22Rv1 (cell line): ENCODE measurements at regions not wholly inside any gene's neighbourhood (a gene's known extent, or its start where the extent isn't known, plus 50 kb on each side); places are given as distances from the start of the nearest gene placed in this dataset.
A peak's percentile ranks its signal among the peaks of the same experiment; 100 is the strongest.
"Not testable (repeated sequence)": the region's sequence is repeated elsewhere in the genome, so short reads cannot be mapped to it uniquely, and the experiment has no call there.

Experiments used
- H3K27ac ChIP-seq: fragments of 450-650 bp; 2 replicates; pipeline ENCODE4 v1.5.1; 2017
- ZFX ChIP-seq: fragments of 450-650 bp; IDR thresholded peaks from 2 replicates; pipeline ENCODE4 v1.6.1; 2017; ENCODE audit warnings: antibody characterized with exemption, borderline replicate concordance
- TF ChIP-seq, protein P1 (sequence below): fragments of 450-650 bp; IDR thresholded peaks from 2 replicates; pipeline ENCODE4 v1.5.1; 2017; ENCODE audit warnings: mild to moderate bottlenecking

DNA sequence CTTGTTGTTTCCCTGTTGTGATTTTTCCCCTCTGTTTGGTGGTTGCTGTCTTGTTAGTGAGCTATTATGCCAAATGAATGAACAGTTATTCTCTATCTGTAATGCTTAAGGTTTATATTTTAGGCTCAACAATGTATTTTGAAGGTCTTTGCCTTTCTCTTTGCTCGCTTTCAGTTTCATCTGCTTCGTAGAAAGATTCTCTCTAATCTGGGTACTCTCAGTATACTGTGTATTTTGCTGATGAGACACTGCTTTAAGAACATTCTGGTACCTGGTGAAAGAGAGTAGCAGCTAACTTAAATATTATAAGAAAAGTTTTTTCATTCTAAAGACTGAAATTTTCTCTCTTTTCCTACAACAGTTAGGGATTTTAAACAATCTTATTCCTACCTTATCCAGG, 1274.7 kb upstream of the PABPC4L start:
- H3K27ac ChIP-seq, result no peak overlapping the region
- TF ChIP-seq ZFX, result no peak
- TF ChIP-seq, protein P1, sequence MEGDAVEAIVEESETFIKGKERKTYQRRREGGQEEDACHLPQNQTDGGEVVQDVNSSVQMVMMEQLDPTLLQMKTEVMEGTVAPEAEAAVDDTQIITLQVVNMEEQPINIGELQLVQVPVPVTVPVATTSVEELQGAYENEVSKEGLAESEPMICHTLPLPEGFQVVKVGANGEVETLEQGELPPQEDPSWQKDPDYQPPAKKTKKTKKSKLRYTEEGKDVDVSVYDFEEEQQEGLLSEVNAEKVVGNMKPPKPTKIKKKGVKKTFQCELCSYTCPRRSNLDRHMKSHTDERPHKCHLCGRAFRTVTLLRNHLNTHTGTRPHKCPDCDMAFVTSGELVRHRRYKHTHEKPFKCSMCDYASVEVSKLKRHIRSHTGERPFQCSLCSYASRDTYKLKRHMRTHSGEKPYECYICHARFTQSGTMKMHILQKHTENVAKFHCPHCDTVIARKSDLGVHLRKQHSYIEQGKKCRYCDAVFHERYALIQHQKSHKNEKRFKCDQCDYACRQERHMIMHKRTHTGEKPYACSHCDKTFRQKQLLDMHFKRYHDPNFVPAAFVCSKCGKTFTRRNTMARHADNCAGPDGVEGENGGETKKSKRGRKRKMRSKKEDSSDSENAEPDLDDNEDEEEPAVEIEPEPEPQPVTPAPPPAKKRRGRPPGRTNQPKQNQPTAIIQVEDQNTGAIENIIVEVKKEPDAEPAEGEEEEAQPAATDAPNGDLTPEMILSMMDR, result no peak

DNA sequence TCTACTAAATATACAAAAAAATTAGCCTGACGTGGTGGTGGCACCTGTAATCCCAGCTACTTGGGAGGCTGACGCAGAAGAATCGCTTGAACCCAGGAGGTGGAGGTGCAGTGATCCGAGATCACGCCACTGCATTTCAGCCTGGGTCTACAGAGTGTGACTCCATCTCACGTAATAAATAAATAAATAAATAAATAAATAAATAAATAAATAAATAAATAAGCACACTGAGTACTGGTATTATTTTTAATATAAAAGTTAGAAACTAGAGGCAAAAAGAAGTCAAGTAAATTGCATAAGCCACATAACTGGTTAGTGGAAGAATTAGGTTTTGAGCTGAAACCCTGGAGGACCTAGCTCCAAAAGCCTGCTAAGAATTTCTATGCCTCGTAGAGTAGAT, 1262.7 kb upstream of the PABPC4L start:
- TF ChIP-seq, protein P1, result no peak
- TF ChIP-seq ZFX, result no peak
- no peak overlapping the region for H3K27ac ChIP-seq

DNA sequence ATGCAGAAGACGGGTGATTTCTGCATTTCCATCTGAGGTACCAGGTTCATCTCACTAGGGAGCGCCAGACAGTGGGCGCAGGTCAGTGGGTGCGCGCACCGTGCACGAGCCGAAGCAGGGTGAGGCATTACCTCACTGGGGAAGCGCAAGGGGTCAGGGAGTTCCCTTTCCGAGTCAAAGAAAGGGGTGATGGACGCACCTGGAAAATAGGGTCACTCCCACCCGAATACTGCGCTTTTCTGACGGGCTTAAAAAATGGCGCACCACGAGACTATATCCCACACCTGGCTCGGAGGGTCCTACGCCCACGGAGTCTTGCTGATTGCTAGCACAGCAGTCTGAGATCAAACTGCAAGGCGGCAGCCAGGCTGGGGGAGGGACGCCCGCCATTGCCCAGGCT, 1246.0 kb upstream of the PABPC4L start:
- H3K27ac ChIP-seq, result not testable (repeated sequence)

DNA sequence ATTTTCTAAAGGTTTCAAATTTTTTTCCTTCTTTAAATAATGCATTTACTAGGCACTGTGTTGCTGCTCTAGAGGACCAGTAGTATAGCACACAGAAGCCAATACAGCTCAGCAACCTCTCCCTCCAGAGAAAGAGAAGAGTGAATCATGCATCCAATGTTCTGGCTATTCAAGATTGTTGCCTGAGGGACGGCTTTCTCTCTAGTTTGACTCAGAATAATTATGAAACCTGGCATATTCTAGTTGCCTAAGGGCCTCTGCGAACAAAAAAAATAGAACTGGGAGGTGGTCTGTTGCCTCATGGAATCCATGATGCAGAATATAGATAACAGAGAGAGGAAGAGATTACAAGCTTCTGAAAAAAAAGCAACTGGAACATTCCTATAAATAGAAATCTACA, 1233.3 kb upstream of the PABPC4L start:
- no peak for TF ChIP-seq ZFX
- TF ChIP-seq, protein P1, result no peak
- H3K27ac ChIP-seq, result no peak overlapping the region

DNA sequence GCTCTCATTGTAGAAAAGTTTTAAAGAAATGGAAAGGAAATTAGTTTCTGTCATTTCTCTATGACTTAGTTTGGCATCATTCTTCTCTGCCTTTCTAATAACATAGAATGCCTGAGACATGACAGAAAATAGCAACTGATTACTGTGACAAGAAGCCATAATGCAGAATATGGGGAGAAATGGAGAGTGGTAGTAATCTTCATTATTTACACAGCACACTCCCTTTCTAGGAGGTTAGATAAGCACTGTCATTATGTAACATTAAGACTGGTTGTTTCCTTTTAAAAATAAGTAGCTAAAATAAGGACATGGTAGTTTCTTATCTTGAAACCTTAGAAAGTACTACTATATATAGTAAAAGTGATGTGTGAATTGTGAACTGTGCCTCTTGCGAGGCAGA, 1227.9 kb upstream of the PABPC4L start:
- no peak overlapping the region for H3K27ac ChIP-seq
- TF ChIP-seq, protein P1, result no peak
- no peak for TF ChIP-seq ZFX

DNA sequence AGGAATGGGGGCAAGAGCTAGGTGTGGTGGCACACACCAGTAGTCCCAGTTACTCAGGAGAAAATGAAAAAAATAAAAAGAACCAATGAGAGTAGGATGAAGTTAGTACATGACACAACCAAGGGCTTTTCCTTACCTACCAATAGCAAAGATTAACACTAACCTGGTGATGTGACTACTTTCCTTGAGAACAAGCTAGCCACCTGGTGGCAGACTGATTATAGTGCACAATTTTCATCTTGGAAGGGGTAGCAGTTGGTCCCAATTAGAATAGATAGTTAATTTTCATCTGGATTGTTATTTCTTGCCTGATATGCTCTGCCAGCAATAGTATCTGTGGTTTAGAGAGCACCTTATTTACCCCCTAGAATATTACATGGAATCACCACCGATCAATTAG, 1216.8 kb upstream of the PABPC4L start:
- TF ChIP-seq, protein P1, result peak; percentile 59
- TF ChIP-seq ZFX, result no peak
- no peak overlapping the region for H3K27ac ChIP-seq

DNA sequence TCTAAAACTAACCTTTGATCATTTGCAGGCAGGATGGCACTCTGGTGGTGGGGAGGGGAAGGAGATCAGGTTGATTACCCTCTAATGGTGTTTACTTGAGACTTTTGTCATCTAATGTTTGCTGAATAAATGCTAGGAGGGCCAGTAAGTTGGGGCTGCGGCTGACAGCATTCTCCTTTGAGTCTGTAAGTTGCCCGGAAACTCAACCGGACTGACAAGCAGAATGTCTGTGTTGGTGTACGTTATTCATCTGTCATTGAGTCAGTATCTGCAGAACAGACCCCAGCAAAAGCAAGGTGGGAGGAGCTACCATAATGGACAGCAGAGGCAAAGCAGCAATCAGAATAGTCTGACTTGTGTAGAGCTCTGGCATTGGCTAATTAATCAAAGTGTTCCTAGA, 1210.6 kb upstream of the PABPC4L start:
- no peak overlapping the region for H3K27ac ChIP-seq
- TF ChIP-seq ZFX, result no peak
- TF ChIP-seq, protein P1, result no peak

DNA sequence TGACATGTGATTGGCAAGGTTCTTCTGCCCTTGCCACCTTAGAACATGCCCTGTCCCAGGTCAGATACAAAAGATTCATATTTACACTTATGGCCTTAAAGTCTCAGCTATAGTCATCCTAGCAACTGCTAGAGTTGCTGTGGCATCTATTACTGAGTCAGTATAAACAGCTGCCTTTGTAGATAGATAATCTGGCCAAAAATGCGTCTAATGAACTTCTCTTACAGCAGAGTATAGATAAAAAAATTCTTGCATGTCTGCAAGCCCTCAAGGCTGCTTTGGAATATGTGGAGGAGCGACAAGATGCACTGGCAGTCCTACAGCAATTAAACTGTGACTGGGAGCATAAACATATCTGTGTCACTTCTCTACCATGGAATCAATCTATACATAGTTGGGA, 1209.7 kb upstream of the PABPC4L start:
- TF ChIP-seq, protein P1, result no peak
- no peak for TF ChIP-seq ZFX
- H3K27ac ChIP-seq, result no peak overlapping the region

DNA sequence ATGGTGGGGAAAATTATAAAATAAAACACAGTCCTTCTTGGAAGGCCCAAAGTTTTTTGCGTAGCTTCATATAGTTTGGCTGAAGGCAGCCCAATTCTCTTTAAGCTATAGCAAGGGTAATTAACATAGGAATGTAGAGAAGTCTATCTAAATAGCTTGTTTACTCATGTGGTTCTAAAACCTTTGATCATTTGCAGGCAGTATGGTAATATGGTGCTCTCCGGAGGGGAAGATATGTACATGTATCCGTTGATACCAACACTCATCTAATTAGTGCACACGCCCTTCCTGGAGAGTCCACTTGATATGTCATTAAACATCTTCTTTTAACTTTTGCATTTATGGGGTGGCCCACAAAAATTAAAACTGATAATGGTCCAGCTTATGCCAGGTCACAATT, 1207.7 kb upstream of the PABPC4L start:
- H3K27ac ChIP-seq, result not testable (repeated sequence)
